IMR-90 (cell line): ENCODE measurements at regions not wholly inside any gene's neighbourhood (a gene's known extent, or its start where the extent isn't known, plus 50 kb on each side); places are given as distances from the start of the nearest gene placed in this dataset.

Experiments used
- ATAC-seq: fragments of 200-7000 bp; cut with Tn5 transposase; 2 replicates; pipeline ENCODE4 v1.9.1; 2020; ENCODE audit warnings: low read depth, mild to moderate bottlenecking, moderate library complexity
- BruUV-seq: library from RNA; stranded (reverse); fragments of 400-500 nt; replicated peaks from 2 replicates; lab custom pipeline; 2021; lab: Mats Ljungman, UMichigan
- CTCF ChIA-PET: fragments of 300-600 bp; formaldehyde crosslinking; extraction: SDS; loops from one replicate; lab custom pipeline; 2021; ENCODE audit warnings: antibody characterized with exemption; lab: Yijun Ruan, JAX
- POLR2A ChIA-PET: fragments of 300-600 bp; sonication (Branson Sonifier 250); formaldehyde crosslinking; loops from one replicate; lab custom pipeline; 2022; ENCODE audit warnings: antibody characterized with exemption; ENCODE audit not compliant: unreplicated experiment; lab: Charles Lee
- DNase-seq: peaks from one replicate; pipeline ENCODE4 v3.0.0; 2013
- H2AFZ ChIP-seq: replicated peaks from 2 replicates; pipeline ENCODE3; 2013; ENCODE audit warnings: low read length, mild to moderate bottlenecking; ENCODE audit not compliant: poor library complexity
- H2AK5ac ChIP-seq: 2 replicates; pipeline ENCODE4 v1.6.1; 2013; ENCODE audit warnings: low read depth, low read length, inconsistent platforms
- H2AK9ac ChIP-seq: replicated peaks from 2 replicates; pipeline ENCODE3; 2013; ENCODE audit warnings: mild to moderate bottlenecking, low read depth, low read length, moderate library complexity; ENCODE audit not compliant: poor library complexity
- H2BK120ac ChIP-seq: 2 replicates; pipeline ENCODE4 v1.6.1; 2013; ENCODE audit warnings: low read depth, low read length, inconsistent platforms
- H2BK15ac ChIP-seq: 3 replicates; pipeline ENCODE4 v1.6.1; 2013; ENCODE audit warnings: low read depth, low read length, inconsistent platforms
- H2BK20ac ChIP-seq: 2 replicates; pipeline ENCODE4 v1.6.1; 2013; ENCODE audit warnings: low read depth, mild to moderate bottlenecking, inconsistent platforms, low read length, moderate library complexity
- H2BK5ac ChIP-seq: 2 replicates; pipeline ENCODE4 v1.6.1; 2013; ENCODE audit warnings: mild to moderate bottlenecking, low read depth, low read length, inconsistent platforms; ENCODE audit not compliant: poor library complexity, severe bottlenecking
- H3K14ac ChIP-seq: replicated peaks from 2 replicates; pipeline ENCODE4 v1.6.1; 2013; ENCODE audit warnings: low read depth, low read length, inconsistent platforms
- H3K18ac ChIP-seq: 2 replicates; pipeline ENCODE4 v1.6.1; 2013; ENCODE audit warnings: low read depth, low read length, control low read depth
- H3K23ac ChIP-seq: 2 replicates; pipeline ENCODE4 v1.6.1; 2013; ENCODE audit warnings: low read depth, low read length, inconsistent platforms
- H3K27ac ChIP-seq: 2 replicates; pipeline ENCODE4 v1.5.1; 2013; ENCODE audit warnings: mild to moderate bottlenecking, control low read depth, low read length; ENCODE audit not compliant: insufficient read depth
- H3K27me3 ChIP-seq: 2 replicates; pipeline ENCODE4 v1.6.1; 2013; ENCODE audit warnings: low read length; ENCODE audit not compliant: control insufficient read depth, insufficient read depth
- H3K36me3 ChIP-seq: 2 replicates; pipeline ENCODE4 v1.6.1; 2013; ENCODE audit warnings: low read length, mixed read lengths; ENCODE audit not compliant: control insufficient read depth, insufficient read depth
- H3K4ac ChIP-seq: 2 replicates; pipeline ENCODE4 v1.6.1; 2013; ENCODE audit warnings: low read depth, low read length, inconsistent platforms
- H3K4me1 ChIP-seq: 2 replicates; pipeline ENCODE4 v1.6.1; 2013; ENCODE audit warnings: low read length, mixed read lengths; ENCODE audit not compliant: control insufficient read depth, insufficient read depth
- H3K4me2 ChIP-seq: 2 replicates; pipeline ENCODE4 v1.6.1; 2013; ENCODE audit warnings: low read depth, mild to moderate bottlenecking, control low read depth, low read length, moderate library complexity
- H3K4me3 ChIP-seq: 2 replicates; pipeline ENCODE4 v1.5.1; 2013; ENCODE audit warnings: low read depth, mild to moderate bottlenecking, control low read depth, low read length, moderate library complexity; ENCODE audit not compliant: insufficient read depth
- H3K56ac ChIP-seq: 2 replicates; pipeline ENCODE4 v1.6.1; 2013; ENCODE audit warnings: low read length, inconsistent platforms; ENCODE audit not compliant: insufficient read depth; ENCODE audit errors: extremely low read depth
- H3K79me1 ChIP-seq, 2 experiments: 2 replicates each; pipeline ENCODE4 v1.6.1; 2013; ENCODE audit warnings: low read length in 2 of 2, inconsistent platforms in 1 of 2, low read depth in 1 of 2
- H3K9ac ChIP-seq: 2 replicates; pipeline ENCODE4 v1.6.1; 2013; ENCODE audit warnings: low read depth, low read length, control low read depth
- H3K9me1 ChIP-seq: 2 replicates; pipeline ENCODE4 v1.6.1; 2013; ENCODE audit warnings: low read length, inconsistent platforms; ENCODE audit not compliant: insufficient read depth
- H3K9me3 ChIP-seq: 2 replicates; pipeline ENCODE4 v1.6.1; 2013; ENCODE audit warnings: low read length; ENCODE audit not compliant: control insufficient read depth, insufficient read depth
- H4K20me1 ChIP-seq: 2 replicates; pipeline ENCODE4 v1.6.1; 2013; ENCODE audit warnings: low read length, inconsistent platforms; ENCODE audit not compliant: insufficient read depth
- H4K5ac ChIP-seq: 2 replicates; pipeline ENCODE4 v1.6.1; 2013; ENCODE audit warnings: mild to moderate bottlenecking, low read depth, low read length, control low read depth
- H4K8ac ChIP-seq, 2 experiments: 2 replicates each; pipeline ENCODE4 v1.6.1; 2013; ENCODE audit warnings: low read depth in 2 of 2, low read length in 2 of 2, control low read depth in 1 of 2, inconsistent platforms in 1 of 2
- H4K91ac ChIP-seq: 2 replicates; pipeline ENCODE4 v1.6.1; 2013; ENCODE audit warnings: low read depth, low read length, inconsistent platforms; ENCODE audit not compliant: insufficient read depth
- MAZ ChIP-seq: IDR thresholded peaks from 2 replicates; pipeline ENCODE4 v1.6.1; 2012; ENCODE audit warnings: low read depth, mild to moderate bottlenecking, low read length, improper control_type of control experiment, moderate library complexity, borderline replicate concordance
- MXI1 ChIP-seq: IDR thresholded peaks from 2 replicates; pipeline ENCODE4 v1.6.1; 2012; ENCODE audit warnings: low read depth, mild to moderate bottlenecking, low read length, moderate library complexity, borderline replicate concordance
- WGBS, 2 experiments: methylation state at CpG; one replicate each; pipeline versions ENCODE4 v1.1.5 to v1.1.7; 2013; ENCODE audit warnings: missing lambda C conversion rate in 2 of 2; ENCODE audit not compliant: insufficient read length in 1 of 2; ENCODE audit errors: extremely low coverage in 2 of 2; 5-methylcytosine and 5-hydroxymethylcytosine counted together
- dilution Hi-C: fragments of 300-500 bp; cut with HindIII; formaldehyde crosslinking; loops from one replicate; pipeline ENCODE4 v1.14.3; 2018; ENCODE audit warnings: low sequenced_read_pairs; ENCODE audit not compliant: unreplicated experiment
- in situ Hi-C: fragments of 300-500 bp; cut with MboI; formaldehyde crosslinking; loops from 3 replicates; pipeline ENCODE4 v1.14.3; 2019; ENCODE audit warnings: low sequenced_read_pairs, inconsistent platforms, mixed read lengths
- intact Hi-C: fragments of 100-400 bp; cut with micrococcal nuclease; formaldehyde crosslinking; loops from 2 replicates; pipeline ENCODE4 v1.10.0; 2022

DNA sequence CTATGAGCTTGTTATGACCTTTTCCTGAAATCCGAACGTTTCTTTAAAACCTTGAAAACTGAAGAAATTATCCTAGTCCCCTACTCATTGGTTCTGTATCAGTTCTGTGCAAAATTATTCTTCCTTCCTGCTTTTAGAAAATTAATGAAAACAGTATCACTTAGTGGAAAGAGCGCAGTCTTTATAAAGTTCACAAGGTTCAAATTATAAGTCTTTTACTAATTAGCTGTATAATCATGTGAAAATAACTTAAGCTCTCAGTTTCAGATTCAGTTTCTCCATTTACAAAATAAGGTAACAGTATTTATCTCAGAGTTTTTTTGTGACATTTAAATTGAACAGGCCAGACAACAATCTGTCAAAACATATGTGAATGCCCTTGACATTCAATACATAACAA is 306.1 kb downstream of the ADAMTS20 start:
- TF ChIP-seq MAZ = no peak
- no peak for TF ChIP-seq MXI1
- H2AK5ac ChIP-seq = no peak overlapping the region
- H2BK5ac ChIP-seq = no peak overlapping the region
- no peaks in the 10 kb centered on the region for H3K9me1 ChIP-seq
- no peak overlapping the region for H2BK120ac ChIP-seq
- no peak overlapping the region for H3K4me2 ChIP-seq
- no peak overlapping the region for H3K23ac ChIP-seq
- DNase-seq (no peak), ATAC-seq (no peak)
- H3K4me1 ChIP-seq = no peaks in the 10 kb centered on the region
- no peak overlapping the region for H2BK15ac ChIP-seq
- no peak overlapping the region for H2BK20ac ChIP-seq
- H3K56ac ChIP-seq = no peak overlapping the region
- no peaks in the 10 kb centered on the region for H3K79me1 ChIP-seq
- no peak overlapping the region for H3K4ac ChIP-seq
- no CpG with 5 or more reads among the region's 3 CpGs for WGBS, 2 experiments
- in situ Hi-C loops (no loop called here), dilution Hi-C loops (no loop called here), intact Hi-C loops (no loop called here)
- ChIA-PET CTCF (no interaction called here), POLR2A (no interaction called here)
- H3K4me3 ChIP-seq = no peak overlapping the region
- no peak overlapping the region for H3K18ac ChIP-seq
- no peaks in the 10 kb centered on the region for H3K27me3 ChIP-seq
- H3K27ac ChIP-seq = no peak overlapping the region
- H3K9me3 ChIP-seq = no peaks in the 10 kb centered on the region
- BruUV-seq = no TSS peak
- H2AK9ac ChIP-seq = no peak overlapping the region
- no peak overlapping the region for H4K5ac ChIP-seq
- H3K14ac ChIP-seq = no peak overlapping the region
- H4K20me1 ChIP-seq = no peaks in the 10 kb centered on the region
- no peak overlapping the region for H4K91ac ChIP-seq
- H3K9ac ChIP-seq = no peak overlapping the region
- H2AFZ ChIP-seq = no peak overlapping the region
- H4K8ac ChIP-seq = no peak overlapping the region
- no peaks in the 10 kb centered on the region for H3K36me3 ChIP-seq
